K562 (cell line): ENCODE measurements at regions not wholly inside any gene's neighbourhood (a gene's known extent, or its start where the extent isn't known, plus 50 kb on each side); places are given as distances from the start of the nearest gene placed in this dataset.

Experiments used
- ATAC-seq: fragments of 200-7000 bp; cut with Tn5 transposase; 3 replicates; pipeline ENCODE4 v1.9.1; 2020; ENCODE audit warnings: moderate library complexity
- BruUV-seq: library from RNA; stranded (reverse); fragments of 400-500 nt; replicated peaks from 2 replicates; lab custom pipeline; 2021; lab: Mats Ljungman, UMichigan
- CTCF ChIA-PET: fragments of 300-600 bp; formaldehyde crosslinking; extraction: SDS; loops from one replicate; lab custom pipeline; 2021; ENCODE audit warnings: low intra/inter-chr PET ratio; lab: Yijun Ruan, JAX
- POLR2A ChIA-PET: fragments of 300-600, 350-650 bp; sonication (Branson Sonifier 250); formaldehyde crosslinking; extraction: SDS; loops from one replicate; lab custom pipeline; 2021; ENCODE audit warnings: antibody characterized with exemption, inconsistent platforms; lab: Yijun Ruan, JAX
- DNase-seq, 4 experiments: peaks; one replicate each; pipeline versions ENCODE4 v3.0.0 to v3.0.0-alpha.2; 2011 to 2018; ENCODE audit warnings: low spot score in 3 of 4, mixed read lengths in 3 of 4; ENCODE audit errors: extremely low read depth in 1 of 4
- FAIRE-seq: peaks from 2 replicates; lab custom pipeline; 2011; peaks lifted over from hg19 to GRCh38; lab: Jason Lieb, UNC
- H2AFZ ChIP-seq: 2 replicates; pipeline ENCODE4 v1.6.0; 2011; ENCODE audit warnings: low read depth, low read length, control low read depth, inconsistent platforms
- H3K27ac ChIP-seq: fragments of 200-600 bp; 3 replicates; pipeline ENCODE4 v1.8.0; 2011; ENCODE audit warnings: low read depth, mild to moderate bottlenecking, control low read depth, inconsistent platforms, low read length, moderate library complexity, mixed read lengths; ENCODE audit errors: extremely low read depth
- H3K27me3 ChIP-seq, 2 experiments: fragments of 300-600 bp in 1 of 2; 2 replicates in 1 of 2; 3 replicates in 1 of 2; pipeline versions ENCODE4 v1.6.0 to v1.8.0; 2011; ENCODE audit warnings: inconsistent platforms in 2 of 2, low read length in 2 of 2, mild to moderate bottlenecking in 1 of 2, mixed read lengths in 1 of 2, moderate library complexity in 1 of 2; ENCODE audit not compliant: control insufficient read depth in 2 of 2, insufficient read depth in 2 of 2
- H3K36me3 ChIP-seq: fragments of 300-600 bp; 3 replicates; pipeline ENCODE4 v1.8.0; 2011; ENCODE audit warnings: mild to moderate bottlenecking, low read length, inconsistent platforms; ENCODE audit not compliant: control insufficient read depth, insufficient read depth
- H3K4me1 ChIP-seq, 2 experiments: fragments of 200-600 bp in 1 of 2; replicated peaks in 1 of 2; 2 replicates in 1 of 2; 3 replicates in 1 of 2; pipeline versions ENCODE4 v1.5.1 to v1.8.0; 2011; ENCODE audit warnings: inconsistent platforms in 2 of 2, low read length in 2 of 2, mild to moderate bottlenecking in 1 of 2, mixed read lengths in 1 of 2, moderate library complexity in 1 of 2; ENCODE audit not compliant: control insufficient read depth in 2 of 2, insufficient read depth in 2 of 2
- H3K4me2 ChIP-seq: 2 replicates; pipeline ENCODE4 v1.6.1; 2011; ENCODE audit warnings: low read length, control low read depth, inconsistent platforms, mixed read lengths; ENCODE audit not compliant: insufficient read depth
- H3K4me3 ChIP-seq: fragments of 200-600 bp; sonication (generic), shearing (Covaris generic); 2 replicates; pipeline ENCODE4 v1.5.1; 2016; ENCODE audit warnings: control low read depth, inconsistent platforms
- H3K79me2 ChIP-seq: fragments of 200-600 bp; 3 replicates; pipeline ENCODE4 v1.8.0; 2011; ENCODE audit warnings: low read length, inconsistent platforms; ENCODE audit not compliant: control insufficient read depth, insufficient read depth
- H3K9ac ChIP-seq, 2 experiments: 2 replicates each; pipeline versions ENCODE4 v1.6.0 to v1.6.1; 2011; ENCODE audit warnings: low read depth in 2 of 2, low read length in 2 of 2, control low read depth in 1 of 2, inconsistent platforms in 1 of 2, mild to moderate bottlenecking in 1 of 2, mixed read lengths in 1 of 2; ENCODE audit not compliant: insufficient read depth in 1 of 2
- H3K9me1 ChIP-seq: one replicate; pipeline ENCODE4 v1.6.0; 2011; ENCODE audit warnings: inconsistent platforms, mild to moderate bottlenecking, low read length, moderate library complexity; ENCODE audit not compliant: control insufficient read depth, insufficient read depth
- H3K9me3 ChIP-seq: replicated peaks from 2 replicates; pipeline ENCODE4 v1.5.1; 2011; ENCODE audit warnings: low read depth, low read length, inconsistent platforms; ENCODE audit not compliant: control insufficient read depth, insufficient read depth
- H4K20me1 ChIP-seq: replicated peaks from 2 replicates; pipeline ENCODE4 v1.6.1; 2011; ENCODE audit warnings: low read length, inconsistent platforms, mixed read lengths; ENCODE audit not compliant: control insufficient read depth, insufficient read depth
- CBX3 ChIP-seq, 2 experiments: IDR thresholded peaks; 1 replicate in 1 of 2; 2 replicates in 1 of 2; pipeline ENCODE4 v1.6.1; 2012; ENCODE audit warnings: inconsistent platforms in 2 of 2, low read length in 2 of 2, borderline replicate concordance in 1 of 2, control low read depth in 1 of 2
- CBX8 ChIP-seq: fragments of 200-600 bp; sonication (generic); IDR thresholded peaks from 2 replicates; pipeline ENCODE4 v1.6.1; 2012; ENCODE audit warnings: borderline replicate concordance, mixed run types, low read depth, mild to moderate bottlenecking, moderate library complexity, mixed read lengths, low read length, control low read depth, inconsistent platforms; ENCODE audit not compliant: poor library complexity, severe bottlenecking; ENCODE audit errors: extremely low read depth
- DACH1 ChIP-seq: fragments of 450-650 bp; IDR thresholded peaks from 2 replicates; pipeline ENCODE4 v1.6.1; 2018; ENCODE audit not compliant: partially characterized antibody
- FOXA1 ChIP-seq: fragments of 450-650 bp; IDR thresholded peaks from 2 replicates; pipeline ENCODE4 v1.6.1; 2016; ENCODE audit warnings: mild to moderate bottlenecking, borderline replicate concordance
- GTF2F1 ChIP-seq: IDR thresholded peaks from 2 replicates; pipeline ENCODE4 v1.6.1; 2011; ENCODE audit warnings: low read depth, low read length, improper control_type of control experiment
- HNRNPH1 ChIP-seq: fragments of 200-400 bp; formaldehyde crosslinking; optimal IDR thresholded peaks from 2 replicates; pipeline ENCODE3; 2017; ENCODE audit warnings: low read depth, mild to moderate bottlenecking, low read length, moderate library complexity
- RBM22 ChIP-seq: fragments of 200-400 bp; formaldehyde crosslinking; IDR thresholded peaks from 2 replicates; pipeline ENCODE4 v1.6.1; 2018; ENCODE audit warnings: low read length, low read depth; ENCODE audit not compliant: poor library complexity, severe bottlenecking
- RFX1 ChIP-seq: fragments of 450-650 bp; IDR thresholded peaks from 2 replicates; pipeline ENCODE4 v1.6.1; 2016; ENCODE audit warnings: mild to moderate bottlenecking, moderate library complexity
- SIN3A ChIP-seq, 2 experiments: fragments of 150-350 bp in 1 of 2; IDR thresholded peaks; 2 replicates each; pipeline ENCODE4 v1.6.1; 2011 to 2016; ENCODE audit warnings: borderline replicate concordance in 2 of 2, low read depth in 2 of 2, low read length in 2 of 2, mild to moderate bottlenecking in 2 of 2, moderate library complexity in 2 of 2; ENCODE audit not compliant: control insufficient read depth in 1 of 2
- SIN3B ChIP-seq: fragments of 450-650 bp; IDR thresholded peaks from 2 replicates; pipeline ENCODE4 v1.6.1; 2017; ENCODE audit warnings: low read depth, mild to moderate bottlenecking, moderate library complexity
- ZNF436 ChIP-seq: fragments of 250-450, 450-650 bp; sonication (Bioruptor Pico); formaldehyde crosslinking; IDR thresholded peaks from 2 replicates; pipeline ENCODE4 v1.7.0; 2020; ENCODE audit warnings: mild to moderate bottlenecking
- ZNF668 ChIP-seq: fragments of 250-450 bp; sonication (Bioruptor Pico); IDR thresholded peaks from 2 replicates; pipeline ENCODE4 v1.8.0; 2022; ENCODE audit warnings: mild to moderate bottlenecking, inconsistent platforms
- WGBS: fragments of 100-300 bp; shearing (Covaris generic); methylation state at CpG from one replicate; pipeline ENCODE4 v1.1.6; 2016; ENCODE audit warnings: low coverage, mixed read lengths; ENCODE audit not compliant: insufficient coverage; ENCODE audit errors: missing lambda C conversion rate; 5-methylcytosine and 5-hydroxymethylcytosine counted together
- in situ Hi-C: fragments of 300-500 bp; cut with MboI; formaldehyde crosslinking; loops from 4 replicates; pipeline ENCODE4 v1.15.0; 2018; ENCODE audit warnings: inconsistent platforms, mixed read lengths
- intact Hi-C: fragments of 100-400 bp; cut with micrococcal nuclease; formaldehyde crosslinking; loops from 2 replicates; pipeline ENCODE4 v1.14.2; 2022
- TF ChIP-seq, protein P1 (sequence below): fragments of 450-650 bp; formaldehyde crosslinking; IDR thresholded peaks from 2 replicates; pipeline ENCODE4 v1.4.0; 2020; ENCODE audit warnings: mild to moderate bottlenecking
- TF ChIP-seq, protein P2 (sequence below): fragments of 250-450 bp; sonication (Bioruptor Pico); IDR thresholded peaks from 2 replicates; pipeline ENCODE4 v1.4.0; 2020; ENCODE audit warnings: mild to moderate bottlenecking
- TF ChIP-seq, protein P3 (sequence below), 2 experiments: fragments of 450-650 bp; IDR thresholded peaks; 2 replicates each; pipeline ENCODE4 v1.6.1; 2018; ENCODE audit warnings: mild to moderate bottlenecking in 2 of 2, low read depth in 1 of 2; ENCODE audit not compliant: partially characterized antibody in 2 of 2

DNA sequence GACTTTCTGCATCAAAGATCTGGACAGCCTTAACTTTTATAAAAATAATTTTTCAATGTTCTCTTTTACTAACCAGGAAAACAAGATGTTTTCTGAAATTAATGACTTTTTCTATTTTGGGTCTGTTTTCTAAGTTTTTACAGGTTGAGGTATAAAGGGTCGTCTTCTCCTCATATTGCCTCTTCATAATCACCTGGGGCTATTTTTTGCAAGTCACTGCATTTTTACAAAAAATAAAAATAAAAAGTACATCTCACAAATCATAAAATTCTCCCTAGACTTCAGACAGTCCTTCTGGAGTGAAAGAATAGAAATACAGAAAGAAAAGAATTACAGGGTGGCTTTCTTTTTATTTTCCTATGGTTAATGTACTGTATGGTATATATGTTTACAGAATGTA is 168.5 kb downstream of the PALM2AKAP2 start:
- Histone ChIP-seq H3K36me3 (no peaks in the 10 kb centered on the region), H3K4me3 (no peak overlapping the region), H4K20me1 (no peaks in the 10 kb centered on the region), H3K9ac (no peak overlapping the region), H3K27me3 (no peaks in the 10 kb centered on the region; a peak in 1 of 5 replicates), H3K4me1 (no peaks in the 10 kb centered on the region), H2AFZ (no peak overlapping the region), H3K9me1 (no peaks in the 10 kb centered on the region), H3K9me3 (no peaks in the 10 kb centered on the region), H3K4me2 (no peak overlapping the region), H3K27ac (no peak overlapping the region), H3K79me2 (no peaks in the 10 kb centered on the region)
- DNase-seq = no peak
- in situ Hi-C loops = no loop called here
- intact Hi-C loops = no loop called here
- WGBS = 0% methylated on average over 1 of the region's 1 CpG
- no peak for FAIRE-seq
- no peak for ATAC-seq
- ChIA-PET CTCF (no interaction called here), POLR2A (no interaction called here)
- no TSS peak for BruUV-seq
- no peak for TF ChIP-seq RFX1
- no peak for TF ChIP-seq CBX8
- no peak for TF ChIP-seq DACH1
- no peak for TF ChIP-seq CBX3 (IDR thresholded peaks at IDR 0.05; ENCODE audit: borderline replicate concordance in 1 of 2, low read length in 2 of 2)
- no peak for TF ChIP-seq SIN3B
- no peak for TF ChIP-seq ZNF436
- TF ChIP-seq GTF2F1 = no peak
- TF ChIP-seq, protein P1, sequence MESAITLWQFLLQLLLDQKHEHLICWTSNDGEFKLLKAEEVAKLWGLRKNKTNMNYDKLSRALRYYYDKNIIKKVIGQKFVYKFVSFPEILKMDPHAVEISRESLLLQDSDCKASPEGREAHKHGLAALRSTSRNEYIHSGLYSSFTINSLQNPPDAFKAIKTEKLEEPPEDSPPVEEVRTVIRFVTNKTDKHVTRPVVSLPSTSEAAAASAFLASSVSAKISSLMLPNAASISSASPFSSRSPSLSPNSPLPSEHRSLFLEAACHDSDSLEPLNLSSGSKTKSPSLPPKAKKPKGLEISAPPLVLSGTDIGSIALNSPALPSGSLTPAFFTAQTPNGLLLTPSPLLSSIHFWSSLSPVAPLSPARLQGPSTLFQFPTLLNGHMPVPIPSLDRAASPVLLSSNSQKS = no peak
- TF ChIP-seq SIN3A (IDR thresholded peaks at IDR 0.05; ENCODE audit: borderline replicate concordance in 2 of 2, control insufficient read depth in 1 of 2, low read depth in 2 of 2, low read length in 2 of 2) = no peak
- no peak for TF ChIP-seq FOXA1
- TF ChIP-seq, protein P2, sequence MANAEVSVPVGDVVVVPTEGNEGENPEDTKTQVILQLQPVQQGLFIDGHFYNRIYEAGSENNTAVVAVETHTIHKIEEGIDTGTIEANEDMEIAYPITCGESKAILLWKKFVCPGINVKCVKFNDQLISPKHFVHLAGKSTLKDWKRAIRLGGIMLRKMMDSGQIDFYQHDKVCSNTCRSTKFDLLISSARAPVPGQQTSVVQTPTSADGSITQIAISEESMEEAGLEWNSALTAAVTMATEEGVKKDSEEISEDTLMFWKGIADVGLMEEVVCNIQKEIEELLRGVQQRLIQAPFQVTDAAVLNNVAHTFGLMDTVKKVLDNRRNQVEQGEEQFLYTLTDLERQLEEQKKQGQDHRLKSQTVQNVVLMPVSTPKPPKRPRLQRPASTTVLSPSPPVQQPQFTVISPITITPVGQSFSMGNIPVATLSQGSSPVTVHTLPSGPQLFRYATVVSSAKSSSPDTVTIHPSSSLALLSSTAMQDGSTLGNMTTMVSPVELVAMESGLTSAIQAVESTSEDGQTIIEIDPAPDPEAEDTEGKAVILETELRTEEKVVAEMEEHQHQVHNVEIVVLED (CRISPR knock-in tag) = no peak
- TF ChIP-seq RBM22 = no peak
- TF ChIP-seq ZNF668 = no peak
- no peak for TF ChIP-seq HNRNPH1
- TF ChIP-seq, protein P3, sequence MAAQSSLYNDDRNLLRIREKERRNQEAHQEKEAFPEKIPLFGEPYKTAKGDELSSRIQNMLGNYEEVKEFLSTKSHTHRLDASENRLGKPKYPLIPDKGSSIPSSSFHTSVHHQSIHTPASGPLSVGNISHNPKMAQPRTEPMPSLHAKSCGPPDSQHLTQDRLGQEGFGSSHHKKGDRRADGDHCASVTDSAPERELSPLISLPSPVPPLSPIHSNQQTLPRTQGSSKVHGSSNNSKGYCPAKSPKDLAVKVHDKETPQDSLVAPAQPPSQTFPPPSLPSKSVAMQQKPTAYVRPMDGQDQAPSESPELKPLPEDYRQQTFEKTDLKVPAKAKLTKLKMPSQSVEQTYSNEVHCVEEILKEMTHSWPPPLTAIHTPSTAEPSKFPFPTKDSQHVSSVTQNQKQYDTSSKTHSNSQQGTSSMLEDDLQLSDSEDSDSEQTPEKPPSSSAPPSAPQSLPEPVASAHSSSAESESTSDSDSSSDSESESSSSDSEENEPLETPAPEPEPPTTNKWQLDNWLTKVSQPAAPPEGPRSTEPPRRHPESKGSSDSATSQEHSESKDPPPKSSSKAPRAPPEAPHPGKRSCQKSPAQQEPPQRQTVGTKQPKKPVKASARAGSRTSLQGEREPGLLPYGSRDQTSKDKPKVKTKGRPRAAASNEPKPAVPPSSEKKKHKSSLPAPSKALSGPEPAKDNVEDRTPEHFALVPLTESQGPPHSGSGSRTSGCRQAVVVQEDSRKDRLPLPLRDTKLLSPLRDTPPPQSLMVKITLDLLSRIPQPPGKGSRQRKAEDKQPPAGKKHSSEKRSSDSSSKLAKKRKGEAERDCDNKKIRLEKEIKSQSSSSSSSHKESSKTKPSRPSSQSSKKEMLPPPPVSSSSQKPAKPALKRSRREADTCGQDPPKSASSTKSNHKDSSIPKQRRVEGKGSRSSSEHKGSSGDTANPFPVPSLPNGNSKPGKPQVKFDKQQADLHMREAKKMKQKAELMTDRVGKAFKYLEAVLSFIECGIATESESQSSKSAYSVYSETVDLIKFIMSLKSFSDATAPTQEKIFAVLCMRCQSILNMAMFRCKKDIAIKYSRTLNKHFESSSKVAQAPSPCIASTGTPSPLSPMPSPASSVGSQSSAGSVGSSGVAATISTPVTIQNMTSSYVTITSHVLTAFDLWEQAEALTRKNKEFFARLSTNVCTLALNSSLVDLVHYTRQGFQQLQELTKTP (IDR thresholded peaks at IDR 0.05; ENCODE audit: low read depth in 1 of 2, partially characterized antibody in 2 of 2) = no peak
